Fibroblast of pulmonary artery (primary cell): ENCODE measurements at regions not wholly inside any gene's neighbourhood (a gene's known extent, or its start where the extent isn't known, plus 50 kb on each side); places are given as distances from the start of the nearest gene placed in this dataset.

Experiments used
- DNase-seq: peaks from one replicate; pipeline ENCODE4 v3.0.0-alpha.2; 2010; ENCODE audit warnings: low read depth
- H3K4me3 ChIP-seq: replicated peaks from 2 replicates; pipeline ENCODE4 v1.5.1; 2011; ENCODE audit warnings: low read depth, mild to moderate bottlenecking, control low read depth, low read length, moderate library complexity
- TF ChIP-seq, protein P1 (sequence below): IDR thresholded peaks from 2 replicates; pipeline ENCODE4 v1.5.1; 2011; ENCODE audit warnings: mild to moderate bottlenecking, control low read depth, low read length, inconsistent platforms; ENCODE audit errors: missing control alignments

GRCh38 chr19:32203161-32203560 is 142.2 kb upstream of the ZNF507 start:
- TF ChIP-seq, protein P1, sequence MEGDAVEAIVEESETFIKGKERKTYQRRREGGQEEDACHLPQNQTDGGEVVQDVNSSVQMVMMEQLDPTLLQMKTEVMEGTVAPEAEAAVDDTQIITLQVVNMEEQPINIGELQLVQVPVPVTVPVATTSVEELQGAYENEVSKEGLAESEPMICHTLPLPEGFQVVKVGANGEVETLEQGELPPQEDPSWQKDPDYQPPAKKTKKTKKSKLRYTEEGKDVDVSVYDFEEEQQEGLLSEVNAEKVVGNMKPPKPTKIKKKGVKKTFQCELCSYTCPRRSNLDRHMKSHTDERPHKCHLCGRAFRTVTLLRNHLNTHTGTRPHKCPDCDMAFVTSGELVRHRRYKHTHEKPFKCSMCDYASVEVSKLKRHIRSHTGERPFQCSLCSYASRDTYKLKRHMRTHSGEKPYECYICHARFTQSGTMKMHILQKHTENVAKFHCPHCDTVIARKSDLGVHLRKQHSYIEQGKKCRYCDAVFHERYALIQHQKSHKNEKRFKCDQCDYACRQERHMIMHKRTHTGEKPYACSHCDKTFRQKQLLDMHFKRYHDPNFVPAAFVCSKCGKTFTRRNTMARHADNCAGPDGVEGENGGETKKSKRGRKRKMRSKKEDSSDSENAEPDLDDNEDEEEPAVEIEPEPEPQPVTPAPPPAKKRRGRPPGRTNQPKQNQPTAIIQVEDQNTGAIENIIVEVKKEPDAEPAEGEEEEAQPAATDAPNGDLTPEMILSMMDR: no peak

DNA sequence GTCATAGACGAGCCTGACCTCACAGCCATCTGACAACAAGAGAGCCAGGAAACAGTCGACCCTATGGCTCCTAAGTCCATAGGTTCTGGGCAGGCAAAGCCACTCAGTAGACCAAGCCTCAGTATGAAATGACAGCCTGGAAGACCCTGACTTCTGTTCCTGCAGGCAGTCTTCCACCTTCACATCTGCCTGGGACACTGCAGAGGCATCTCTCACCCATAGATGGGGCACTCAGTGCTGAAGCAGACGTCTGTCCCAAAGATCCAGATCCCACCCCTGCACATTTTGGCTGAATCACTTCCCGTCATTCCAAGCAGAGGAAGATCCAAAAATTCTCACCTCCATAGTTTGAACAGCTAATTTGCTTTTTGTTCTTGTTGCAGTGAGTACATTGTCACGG is 139.3 kb upstream of the ZNF507 start:
- no peak for DNase-seq
- TF ChIP-seq, protein P1: no peak
- H3K4me3 ChIP-seq: no peak overlapping the region

More at GRCh38 chr19:32203161-32203560, 142.2 kb upstream of the ZNF507 start:
- no peak for DNase-seq
- H3K4me3 ChIP-seq: no peak overlapping the region

GRCh38 chr19:32208060-32208459 is 137.3 kb upstream of the ZNF507 start:
- TF ChIP-seq, protein P1: no peak
- no peak for DNase-seq
- H3K4me3 ChIP-seq: no peak overlapping the region

DNA sequence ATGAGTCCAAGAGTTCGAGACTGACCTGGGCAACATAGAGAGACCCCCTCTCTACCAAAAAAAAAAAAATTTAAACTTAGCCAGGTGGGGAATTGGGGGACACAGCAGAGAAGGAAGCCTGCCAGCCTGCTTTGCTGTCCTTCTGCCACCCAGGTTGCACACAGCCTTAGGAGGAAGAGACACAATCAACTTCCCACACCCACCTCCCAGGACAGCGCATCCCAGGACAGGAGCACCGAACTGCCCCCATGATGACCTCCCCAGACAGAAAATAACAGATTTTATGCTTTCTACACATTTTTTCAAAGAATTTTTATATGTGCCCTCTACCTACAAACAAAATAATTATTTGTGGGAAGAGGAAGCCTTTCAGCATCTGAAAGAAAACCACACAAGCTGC is 126.0 kb upstream of the ZNF507 start:
- TF ChIP-seq, protein P1: no peak
- H3K4me3 ChIP-seq: no peak overlapping the region

DNA sequence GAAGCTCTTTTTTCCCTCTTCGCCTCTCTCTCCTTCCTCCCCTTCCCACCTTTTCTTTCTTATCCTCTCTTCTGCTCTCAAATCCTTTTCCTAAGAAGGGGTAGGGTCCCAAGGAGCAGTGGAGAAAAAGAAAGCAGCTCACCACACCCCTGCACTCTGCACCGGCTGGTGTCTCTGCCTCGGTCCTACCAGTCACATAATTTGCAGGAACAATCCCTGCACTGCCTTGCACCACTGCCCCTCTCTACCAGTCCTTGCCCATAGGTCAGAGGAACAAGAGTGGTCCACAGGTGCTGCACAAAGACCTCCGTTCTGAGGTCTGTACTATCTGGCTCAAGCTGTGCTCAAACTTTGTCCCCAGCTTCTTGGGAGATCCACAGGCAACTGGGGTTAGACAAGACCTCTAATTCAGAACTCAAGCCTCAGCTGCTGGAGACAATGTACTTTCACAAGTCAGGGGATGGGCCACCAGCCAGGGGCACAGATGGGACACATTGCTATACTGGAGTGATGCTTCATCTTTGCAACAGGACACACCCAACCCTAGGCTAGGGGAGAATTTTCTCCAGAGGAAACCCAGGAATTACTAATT is 125.4 kb upstream of the ZNF507 start:
- TF ChIP-seq, protein P1: no peak
- no peak overlapping the region for H3K4me3 ChIP-seq
- DNase-seq: no peak

More for the DNA sequence above, 126.0 kb upstream of the ZNF507 start:
- DNase-seq: no peak

DNA sequence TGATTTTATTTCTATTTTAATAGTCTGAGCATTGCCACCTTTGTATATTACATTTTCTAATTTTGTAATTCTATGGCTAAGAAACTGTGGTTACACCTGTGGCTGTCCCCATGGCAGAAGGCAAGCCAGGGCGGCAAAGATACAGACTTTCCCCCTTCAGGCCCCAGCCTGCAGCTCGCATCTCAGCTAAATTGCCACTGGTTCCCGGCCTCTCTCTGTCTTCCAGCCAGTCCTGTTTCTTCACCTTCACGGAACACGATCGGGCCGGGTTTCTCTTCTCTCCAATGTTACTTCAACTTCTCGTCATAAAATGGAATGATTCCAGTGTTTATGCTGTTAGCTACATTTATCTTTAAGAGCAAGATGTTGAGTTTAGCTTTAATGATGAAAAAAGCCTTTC is 124.5 kb upstream of the ZNF507 start:
- TF ChIP-seq, protein P1: no peak
- DNase-seq: no peak
- H3K4me3 ChIP-seq: no peak overlapping the region

GRCh38 chr19:32222556-32222955 is 122.9 kb upstream of the ZNF507 start:
- DNase-seq: no peak
- TF ChIP-seq, protein P1: no peak
- H3K4me3 ChIP-seq: no peak overlapping the region
